HUES6 (cell line): ENCODE measurements at regions not wholly inside any gene's neighbourhood (a gene's known extent, or its start where the extent isn't known, plus 50 kb on each side); places are given as distances from the start of the nearest gene placed in this dataset.

Experiments used
- H3K27ac ChIP-seq: 2 replicates; pipeline ENCODE4 v1.7.0; 2013; ENCODE audit warnings: low read depth, mild to moderate bottlenecking, low read length, inconsistent platforms
- H3K27me3 ChIP-seq: 2 replicates; pipeline ENCODE4 v1.6.1; 2013; ENCODE audit warnings: low read length; ENCODE audit not compliant: control insufficient read depth, insufficient read depth
- H3K36me3 ChIP-seq: 2 replicates; pipeline ENCODE4 v1.6.1; 2013; ENCODE audit warnings: low read length; ENCODE audit not compliant: control insufficient read depth, insufficient read depth
- H3K4me1 ChIP-seq: 2 replicates; pipeline ENCODE4 v1.6.1; 2013; ENCODE audit warnings: low read length; ENCODE audit not compliant: control insufficient read depth, insufficient read depth
- H3K4me3 ChIP-seq: 2 replicates; pipeline ENCODE4 v1.5.1; 2013; ENCODE audit warnings: low read depth, low read length
- H3K9ac ChIP-seq: one replicate; pipeline ENCODE4 v1.6.1; 2013; ENCODE audit warnings: mild to moderate bottlenecking, low read length
- H3K9me3 ChIP-seq: 2 replicates; pipeline ENCODE4 v1.6.1; 2013; ENCODE audit warnings: low read depth, low read length; ENCODE audit not compliant: control insufficient read depth, insufficient read depth

- no peaks in the 10 kb centered on the region; the same call in 1 of the 2 replicates for H3K36me3 ChIP-seq
- H3K4me3 ChIP-seq = no peak overlapping the region
- H3K4me1 ChIP-seq = peaks cover 7% of the 10 kb centered on the region
- H3K9me3 ChIP-seq = peaks cover 24% of the 10 kb centered on the region
- H3K27ac ChIP-seq = no peak overlapping the region
- no peak overlapping the region for H3K9ac ChIP-seq
- no peaks in the 10 kb centered on the region for H3K27me3 ChIP-seq
Measured at GRCh38 chr2:237150186-237150585, 64.5 kb downstream of the COPS8 start.

- Histone ChIP-seq H3K4me1 (peaks cover 14% of the 10 kb centered on the region), H3K9ac (no peak overlapping the region), H3K36me3 (no peaks in the 10 kb centered on the region; the same call in 1 of the 2 replicates), H3K27me3 (no peaks in the 10 kb centered on the region), H3K4me3 (no peak overlapping the region), H3K27ac (no peak overlapping the region), H3K9me3 (peaks cover 20% of the 10 kb centered on the region)
Measured at GRCh38 chr2:237150831-237151375, 65.2 kb downstream of the COPS8 start.

- Histone ChIP-seq H3K9ac (no peak overlapping the region), H3K9me3 (peaks cover 12% of the 10 kb centered on the region), H3K4me1 (peaks cover 19% of the 10 kb centered on the region), H3K27me3 (no peaks in the 10 kb centered on the region), H3K36me3 (no peaks in the 10 kb centered on the region), H3K4me3 (no peak overlapping the region), H3K27ac (no peak overlapping the region)
Measured at GRCh38 chr2:237152361-237152760, 66.7 kb downstream of the COPS8 start.

- Histone ChIP-seq H3K4me3 (no peak overlapping the region), H3K9ac (no peak overlapping the region), H3K27ac (no peak overlapping the region)
Measured at GRCh38 chr2:237153181-237153580, 67.5 kb downstream of the COPS8 start.

GRCh38 chr2:237154082-237154638 is 68.5 kb downstream of the COPS8 start:
- Histone ChIP-seq H3K9me3 (no peaks in the 10 kb centered on the region), H3K27ac (no peak overlapping the region), H3K4me3 (no peak overlapping the region), H3K36me3 (no peaks in the 10 kb centered on the region), H3K27me3 (no peaks in the 10 kb centered on the region), H3K4me1 (peaks cover 19% of the 10 kb centered on the region), H3K9ac (no peak overlapping the region)

More at GRCh38 chr2:237153181-237153580, 67.5 kb downstream of the COPS8 start:
- Histone ChIP-seq H3K36me3 (no peaks in the 10 kb centered on the region), H3K27me3 (no peaks in the 10 kb centered on the region), H3K4me1 (peaks cover 19% of the 10 kb centered on the region), H3K9me3 (peaks cover 5% of the 10 kb centered on the region; the same call in 1 of the 2 replicates)

- H3K27me3 ChIP-seq = no peaks in the 10 kb centered on the region
- no peaks in the 10 kb centered on the region for H3K36me3 ChIP-seq
- peaks cover 19% of the 10 kb centered on the region for H3K4me1 ChIP-seq
- no peak overlapping the region for H3K4me3 ChIP-seq
- H3K9me3 ChIP-seq = no peaks in the 10 kb centered on the region
- H3K9ac ChIP-seq = no peak overlapping the region
- no peak overlapping the region for H3K27ac ChIP-seq
Measured at GRCh38 chr2:237154884-237155851, 69.5 kb downstream of the COPS8 start.

GRCh38 chr2:237156031-237156856 is 70.6 kb downstream of the COPS8 start:
- H3K27ac ChIP-seq = no peak overlapping the region
- H3K27me3 ChIP-seq = no peaks in the 10 kb centered on the region
- H3K4me1 ChIP-seq = peaks cover 19% of the 10 kb centered on the region
- H3K9me3 ChIP-seq = no peaks in the 10 kb centered on the region
- H3K36me3 ChIP-seq = no peaks in the 10 kb centered on the region
- H3K9ac ChIP-seq = no peak overlapping the region
- H3K4me3 ChIP-seq = no peak overlapping the region

- Histone ChIP-seq H3K9me3 (no peaks in the 10 kb centered on the region), H3K4me3 (no peak overlapping the region), H3K36me3 (no peaks in the 10 kb centered on the region), H3K27ac (no peak overlapping the region), H3K27me3 (no peaks in the 10 kb centered on the region), H3K9ac (no peak overlapping the region), H3K4me1 (peaks cover 18% of the 10 kb centered on the region)
Measured at GRCh38 chr2:237156857-237157779, 71.4 kb downstream of the COPS8 start.

GRCh38 chr2:237157780-237158102 is 72.1 kb downstream of the COPS8 start:
- Histone ChIP-seq H3K27ac (no peak overlapping the region), H3K9ac (no peak overlapping the region), H3K27me3 (no peaks in the 10 kb centered on the region), H3K36me3 (no peaks in the 10 kb centered on the region), H3K4me3 (no peak overlapping the region), H3K4me1 (peaks cover 14% of the 10 kb centered on the region), H3K9me3 (no peaks in the 10 kb centered on the region)

GRCh38 chr2:237158194-237158593 is 72.5 kb downstream of the COPS8 start:
- no peak overlapping the region for H3K27ac ChIP-seq

More at GRCh38 chr2:237158194-237158593, 72.5 kb downstream of the COPS8 start:
- Histone ChIP-seq H3K9ac (no peak overlapping the region), H3K9me3 (no peaks in the 10 kb centered on the region), H3K27me3 (no peaks in the 10 kb centered on the region), H3K4me3 (no peak overlapping the region), H3K4me1 (peaks cover 14% of the 10 kb centered on the region), H3K36me3 (no peaks in the 10 kb centered on the region)
